ENCODE measurements at regions not wholly inside any gene's neighbourhood (a gene's known extent, or its start where the extent isn't known, plus 50 kb on each side); places are given as distances from the start of the nearest gene placed in this dataset.

DNA sequence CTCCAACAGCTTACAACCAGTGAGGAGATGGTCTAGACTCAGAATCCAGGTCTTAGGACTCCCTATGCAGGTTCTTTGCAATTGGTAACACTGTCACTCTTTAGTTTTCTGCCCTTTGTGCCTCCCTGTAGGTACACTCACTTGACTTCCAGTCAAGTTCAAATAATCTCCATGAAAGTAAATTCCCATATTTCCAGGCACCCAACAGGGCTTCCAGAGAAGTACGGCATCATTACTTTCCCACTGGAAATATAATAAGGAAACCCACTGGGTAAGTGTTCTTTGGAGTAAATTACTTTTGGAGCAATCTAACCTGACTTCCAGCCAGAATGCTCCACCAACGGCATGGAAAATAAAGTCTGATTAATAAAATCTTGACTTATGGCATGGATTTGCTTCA, 338.9 kb downstream of the HNRNPD start:
- DNase-seq: no peak
- H3K27ac ChIP-seq: no peak overlapping the region
- intact Hi-C loops (cut with DNase I): no loop called here
- H3K4me3 ChIP-seq: no peak overlapping the region
- TF ChIP-seq, protein P1, sequence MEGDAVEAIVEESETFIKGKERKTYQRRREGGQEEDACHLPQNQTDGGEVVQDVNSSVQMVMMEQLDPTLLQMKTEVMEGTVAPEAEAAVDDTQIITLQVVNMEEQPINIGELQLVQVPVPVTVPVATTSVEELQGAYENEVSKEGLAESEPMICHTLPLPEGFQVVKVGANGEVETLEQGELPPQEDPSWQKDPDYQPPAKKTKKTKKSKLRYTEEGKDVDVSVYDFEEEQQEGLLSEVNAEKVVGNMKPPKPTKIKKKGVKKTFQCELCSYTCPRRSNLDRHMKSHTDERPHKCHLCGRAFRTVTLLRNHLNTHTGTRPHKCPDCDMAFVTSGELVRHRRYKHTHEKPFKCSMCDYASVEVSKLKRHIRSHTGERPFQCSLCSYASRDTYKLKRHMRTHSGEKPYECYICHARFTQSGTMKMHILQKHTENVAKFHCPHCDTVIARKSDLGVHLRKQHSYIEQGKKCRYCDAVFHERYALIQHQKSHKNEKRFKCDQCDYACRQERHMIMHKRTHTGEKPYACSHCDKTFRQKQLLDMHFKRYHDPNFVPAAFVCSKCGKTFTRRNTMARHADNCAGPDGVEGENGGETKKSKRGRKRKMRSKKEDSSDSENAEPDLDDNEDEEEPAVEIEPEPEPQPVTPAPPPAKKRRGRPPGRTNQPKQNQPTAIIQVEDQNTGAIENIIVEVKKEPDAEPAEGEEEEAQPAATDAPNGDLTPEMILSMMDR (IDR thresholded peaks at IDR 0.05): no peak
- ATAC-seq: no peak
- no peaks in the 10 kb centered on the region for H3K4me1 ChIP-seq
- no peaks in the 10 kb centered on the region for H3K9me3 ChIP-seq
- no peaks in the 10 kb centered on the region for H3K27me3 ChIP-seq
- no peaks in the 10 kb centered on the region for H3K36me3 ChIP-seq

DNA sequence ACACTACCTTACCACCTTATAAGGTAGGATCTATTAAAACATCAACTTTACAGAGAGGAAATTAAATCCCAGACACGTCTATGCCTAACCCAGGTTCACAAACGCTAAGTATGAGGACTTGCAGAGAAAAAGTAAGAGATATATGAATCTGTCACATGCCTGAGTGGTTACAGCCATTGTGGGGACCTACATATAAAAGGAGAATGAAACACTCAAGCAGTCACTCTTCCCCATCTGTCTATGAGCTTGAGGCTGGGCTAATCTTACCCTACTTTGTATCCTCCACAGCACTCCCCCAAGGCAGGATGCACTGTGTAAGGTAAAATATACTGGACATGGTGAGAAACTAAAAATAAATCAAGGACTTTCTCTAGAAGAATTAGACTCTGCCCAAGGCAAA, 339.9 kb downstream of the HNRNPD start:
- H3K4me3 ChIP-seq: no peak overlapping the region
- no peaks in the 10 kb centered on the region for H3K27me3 ChIP-seq
- ATAC-seq: no peak
- H3K36me3 ChIP-seq: no peaks in the 10 kb centered on the region
- TF ChIP-seq, protein P1 (IDR thresholded peaks at IDR 0.05): no peak
- H3K9me3 ChIP-seq: no peaks in the 10 kb centered on the region
- no peak overlapping the region for H3K27ac ChIP-seq
- DNase-seq: no peak
- no peaks in the 10 kb centered on the region for H3K4me1 ChIP-seq
- intact Hi-C loops (cut with DNase I): no loop called here

DNA sequence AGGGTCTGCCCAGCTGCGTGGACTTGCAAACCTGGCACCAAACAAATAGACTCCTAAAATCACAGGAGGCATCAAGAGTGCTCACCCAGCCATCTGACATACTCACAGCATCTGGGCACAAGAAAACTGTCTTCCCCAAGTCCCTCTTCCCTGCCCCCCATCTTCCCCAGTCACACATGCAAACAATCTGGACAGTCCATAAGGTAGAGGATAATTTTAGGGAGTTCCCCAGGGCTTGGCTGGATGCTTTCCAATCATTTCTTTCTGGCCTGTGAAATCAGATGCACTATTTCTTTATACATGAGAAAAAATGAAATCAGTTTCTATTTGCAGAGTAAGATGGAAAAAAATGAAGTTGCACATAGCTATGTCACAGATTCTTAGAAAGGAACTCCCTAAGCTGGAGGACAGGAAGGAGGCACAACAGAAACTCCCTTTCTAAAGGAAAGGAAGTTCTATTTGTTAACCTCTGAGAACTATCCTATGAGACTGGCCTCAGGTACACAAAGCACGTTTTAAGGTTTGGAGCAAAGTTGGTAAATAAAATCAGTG, 342.3 kb downstream of the HNRNPD start:
- intact Hi-C loops (cut with DNase I): no loop called here
- H3K36me3 ChIP-seq: no peaks in the 10 kb centered on the region
- no peak overlapping the region for H3K27ac ChIP-seq
- H3K9me3 ChIP-seq: no peaks in the 10 kb centered on the region
- ATAC-seq (no peak), DNase-seq (no peak)
- TF ChIP-seq, protein P1 (IDR thresholded peaks at IDR 0.05): no peak
- no peaks in the 10 kb centered on the region for H3K27me3 ChIP-seq
- no peaks in the 10 kb centered on the region for H3K4me1 ChIP-seq
- H3K4me3 ChIP-seq: no peak overlapping the region

DNA sequence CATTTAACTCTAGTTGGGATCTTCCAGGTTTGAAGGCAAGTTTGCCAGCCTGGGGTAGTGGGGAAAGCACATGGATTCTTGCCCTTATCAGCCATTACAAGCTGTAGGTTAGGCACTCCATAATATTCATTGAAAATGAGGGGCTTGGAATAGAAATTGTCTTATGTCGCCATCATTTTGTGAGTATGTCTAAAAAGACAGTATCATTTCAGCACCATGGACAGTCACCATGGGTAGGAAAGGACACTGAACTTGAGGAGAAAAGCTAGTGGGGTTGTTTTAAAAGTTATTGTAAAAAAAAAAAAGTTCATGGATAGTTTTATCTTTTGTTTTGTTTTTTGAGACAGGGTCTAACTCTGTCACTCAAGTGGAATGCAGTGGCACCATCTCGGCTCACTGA, 356.1 kb downstream of the HNRNPD start:
- no peaks in the 10 kb centered on the region for H3K36me3 ChIP-seq
- no peak overlapping the region for H3K27ac ChIP-seq
- intact Hi-C loops (cut with DNase I): no loop called here
- DNase-seq: peak in 2 of 4 donors; percentile 39 to 60
- no peak for ATAC-seq
- peaks cover 0 to 5% of the 10 kb centered on the region in 2 donors for H3K9me3 ChIP-seq
- no peak overlapping the region for H3K4me3 ChIP-seq
- H3K27me3 ChIP-seq: no peaks in the 10 kb centered on the region
- H3K4me1 ChIP-seq: no peaks in the 10 kb centered on the region
- TF ChIP-seq, protein P1 (IDR thresholded peaks at IDR 0.05): no peak

DNA sequence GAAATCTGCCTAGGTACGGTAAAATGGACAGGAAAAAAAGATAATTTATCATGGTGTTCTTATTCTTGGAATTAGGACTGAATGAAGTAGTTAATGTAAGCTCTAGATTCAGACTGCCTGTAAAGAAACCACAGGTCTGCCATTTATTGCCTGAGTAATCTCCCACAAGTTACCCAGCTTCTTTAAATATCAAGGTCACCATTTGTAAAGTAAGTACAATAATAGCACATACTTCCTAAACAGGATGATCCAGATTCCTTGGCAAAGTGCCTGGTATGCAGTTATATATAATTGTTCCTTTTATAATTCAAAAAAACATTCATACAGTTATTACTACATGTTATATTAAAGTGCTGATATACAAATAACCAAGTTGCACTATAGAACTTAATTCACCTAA, 368.6 kb downstream of the HNRNPD start:
- Histone ChIP-seq H3K27ac (no peak overlapping the region), H3K4me3 (no peak overlapping the region), H3K36me3 (no peaks in the 10 kb centered on the region), H3K9me3 (peaks cover 0 to 5% of the 10 kb centered on the region in 2 donors), H3K4me1 (no peaks in the 10 kb centered on the region), H3K27me3 (no peaks in the 10 kb centered on the region)
- TF ChIP-seq, protein P1 (IDR thresholded peaks at IDR 0.05): no peak
- intact Hi-C loops (cut with DNase I): no loop called here
- no peak for ATAC-seq
- DNase-seq: peak in 2 of 4 donors; percentile 8 to 27
